Mammary epithelial cell (primary cell): ENCODE measurements at regions not wholly inside any gene's neighbourhood (a gene's known extent, or its start where the extent isn't known, plus 50 kb on each side); places are given as distances from the start of the nearest gene placed in this dataset.

Experiments
- EZH2 ChIP-seq: IDR thresholded peaks from 2 replicates; pipeline ENCODE4 v1.6.1; 2012; ENCODE audit warnings: low read length, inconsistent platforms, borderline replicate concordance
- TF ChIP-seq, protein P1 (sequence below), 2 donors: IDR thresholded peaks in 1 of 2; conservative IDR thresholded peaks in 1 of 2; 2 replicates each; pipeline ENCODE4 v1.5.1; 2011 to 2012; ENCODE audit warnings: inconsistent platforms in 2 of 2, low read length in 2 of 2, mild to moderate bottlenecking in 2 of 2, control low read depth in 1 of 2, low read depth in 1 of 2; ENCODE audit not compliant: insufficient read depth in 1 of 2; ENCODE audit errors: extremely low read depth in 1 of 2

DNA sequence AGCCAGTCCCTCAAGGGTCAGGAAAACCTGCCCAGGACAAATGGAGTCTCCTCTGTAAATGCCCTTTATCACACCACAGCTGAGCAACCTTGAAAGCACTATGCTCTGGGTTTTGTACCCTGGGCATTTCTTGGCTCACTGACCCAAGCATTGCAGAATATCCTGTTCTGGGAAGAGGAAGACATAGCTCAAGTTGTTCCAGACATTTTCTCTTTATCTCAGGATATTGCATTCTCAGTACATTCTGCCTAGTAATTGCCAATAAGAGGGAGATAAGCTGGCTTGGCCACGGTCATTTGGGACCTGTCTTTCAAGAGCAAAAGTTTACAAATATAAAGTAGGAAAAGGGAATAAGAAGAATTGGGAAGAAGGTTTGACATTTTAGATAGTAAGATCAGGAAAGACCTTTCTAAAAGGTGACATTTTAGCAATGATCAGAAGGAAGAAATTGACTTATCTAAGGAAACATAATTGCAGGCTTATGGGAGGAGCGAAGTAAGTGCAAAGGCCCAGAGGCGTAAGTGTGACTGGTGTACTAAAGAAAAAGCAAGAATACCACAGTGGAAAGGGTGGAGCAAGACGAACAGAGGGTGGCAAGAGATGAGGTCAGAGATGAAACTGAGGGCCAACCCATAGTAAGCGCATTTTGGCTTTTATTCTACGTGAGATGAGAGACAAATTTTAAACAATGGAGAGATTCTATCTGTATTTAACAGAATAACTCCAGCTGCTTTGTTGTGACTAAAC, 394.0 kb upstream of the CXADR start:
- TF ChIP-seq, protein P1, sequence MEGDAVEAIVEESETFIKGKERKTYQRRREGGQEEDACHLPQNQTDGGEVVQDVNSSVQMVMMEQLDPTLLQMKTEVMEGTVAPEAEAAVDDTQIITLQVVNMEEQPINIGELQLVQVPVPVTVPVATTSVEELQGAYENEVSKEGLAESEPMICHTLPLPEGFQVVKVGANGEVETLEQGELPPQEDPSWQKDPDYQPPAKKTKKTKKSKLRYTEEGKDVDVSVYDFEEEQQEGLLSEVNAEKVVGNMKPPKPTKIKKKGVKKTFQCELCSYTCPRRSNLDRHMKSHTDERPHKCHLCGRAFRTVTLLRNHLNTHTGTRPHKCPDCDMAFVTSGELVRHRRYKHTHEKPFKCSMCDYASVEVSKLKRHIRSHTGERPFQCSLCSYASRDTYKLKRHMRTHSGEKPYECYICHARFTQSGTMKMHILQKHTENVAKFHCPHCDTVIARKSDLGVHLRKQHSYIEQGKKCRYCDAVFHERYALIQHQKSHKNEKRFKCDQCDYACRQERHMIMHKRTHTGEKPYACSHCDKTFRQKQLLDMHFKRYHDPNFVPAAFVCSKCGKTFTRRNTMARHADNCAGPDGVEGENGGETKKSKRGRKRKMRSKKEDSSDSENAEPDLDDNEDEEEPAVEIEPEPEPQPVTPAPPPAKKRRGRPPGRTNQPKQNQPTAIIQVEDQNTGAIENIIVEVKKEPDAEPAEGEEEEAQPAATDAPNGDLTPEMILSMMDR (conservative IDR thresholded peaks at IDR 0.05 in 1 of 2, IDR thresholded peaks at IDR 0.05 in 1 of 2; ENCODE audit: extremely low read depth in 1 of 2, insufficient read depth in 1 of 2, low read depth in 1 of 2, low read length in 2 of 2): no peak
- no peak for TF ChIP-seq EZH2
